ENCODE measurements at regions not wholly inside any gene's neighbourhood (a gene's known extent, or its start where the extent isn't known, plus 50 kb on each side); places are given as distances from the start of the nearest gene placed in this dataset.

- Mint-ChIP-seq H3K9me3 (peaks cover 0 to 9% (median 5%) of the 10 kb centered on the region in 7 donors), H3K27ac (no peak overlapping the region), H3K36me3 (no peaks in the 10 kb centered on the region), H3K4me3 (no peak overlapping the region), H3K4me1 (no peaks in the 10 kb centered on the region), H3K27me3 (ENCODE audit: low read depth in 3 of 3) (peaks cover 0 to 12% (median 1%) of the 10 kb centered on the region in 3 donors)
- Histone ChIP-seq H3K36me3 (replicated peaks in 1 of 2; ENCODE audit: control insufficient read depth in 1 of 2, insufficient read depth in 2 of 2, low read length in 2 of 2) (no peaks in the 10 kb centered on the region), H3K9me3 (replicated peaks in 1 of 2; ENCODE audit: control insufficient read depth in 1 of 2, insufficient read depth in 1 of 2, low read length in 2 of 2) (no peaks in the 10 kb centered on the region), H3K27me3 (ENCODE audit: control insufficient read depth in 2 of 2, insufficient read depth in 2 of 2, low read length in 2 of 2) (no peaks in the 10 kb centered on the region), H4K20me1 (ENCODE audit: insufficient read depth, low read length) (no peaks in the 10 kb centered on the region), H3K9ac (ENCODE audit: insufficient read depth, low read length, poor library complexity, severe bottlenecking) (no peak overlapping the region), H3K27ac (ENCODE audit: low read depth in 1 of 2, low read length in 2 of 2) (no peak overlapping the region), H3K79me2 (ENCODE audit: insufficient read depth, low read length) (no peaks in the 10 kb centered on the region), H2AFZ (ENCODE audit: insufficient read depth, low read depth, low read length, poor library complexity, severe bottlenecking) (no peak overlapping the region), H3K4me1 (ENCODE audit: control insufficient read depth in 1 of 2, insufficient read depth in 2 of 2, low read length in 2 of 2) (no peaks in the 10 kb centered on the region), H3K4me2 (replicated peaks; ENCODE audit: extremely low read depth, low read length, poor library complexity, severe bottlenecking) (no peak overlapping the region), H3K4me3 (replicated peaks in 1 of 3; ENCODE audit: low read depth in 2 of 3, low read length in 3 of 3) (no peak overlapping the region)
- intact Hi-C loops (cut with micrococcal nuclease) = no loop called here
- 84% methylated on average over 6 of the region's 11 CpGs for WGBS (ENCODE audit: insufficient coverage)
- no peak for DNase-seq
- no peak for TF ChIP-seq CTCF (IDR thresholded peaks at IDR 0.05)
Measured at GRCh38 chr17:72432143-72432621, 311.4 kb downstream of the SOX9 start.

DNA sequence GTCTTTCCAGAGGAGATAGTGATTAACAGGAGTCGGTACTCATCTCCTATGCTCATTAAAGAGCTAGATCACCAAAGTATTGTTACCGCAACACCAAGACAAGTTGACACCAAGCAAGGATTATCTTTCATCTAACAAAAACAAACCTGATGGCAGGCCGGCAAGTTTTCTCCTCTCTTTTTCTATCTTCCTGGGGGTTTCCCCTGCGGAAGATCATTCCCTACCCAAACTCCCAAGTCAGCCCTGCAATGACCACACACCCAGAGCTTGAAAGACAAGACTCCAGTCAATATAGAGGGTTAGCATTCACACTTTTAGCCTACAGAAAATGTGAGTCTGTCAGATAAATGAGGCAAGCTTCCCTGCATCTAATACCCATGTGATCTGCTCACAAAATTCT, 312.1 kb downstream of the SOX9 start:
- H3K79me2 ChIP-seq (ENCODE audit: insufficient read depth, low read length) = no peaks in the 10 kb centered on the region
- no peak overlapping the region for H3K27ac ChIP-seq (ENCODE audit: low read depth in 1 of 2, low read length in 2 of 2)
- intact Hi-C loops (cut with micrococcal nuclease) = no loop called here
- no peaks in the 10 kb centered on the region for H3K4me1 ChIP-seq (ENCODE audit: control insufficient read depth in 1 of 2, insufficient read depth in 2 of 2, low read length in 2 of 2)
- no peak for DNase-seq
- no peak overlapping the region for H3K9ac ChIP-seq (ENCODE audit: insufficient read depth, low read length, poor library complexity, severe bottlenecking)
- no peak overlapping the region for H2AFZ ChIP-seq (ENCODE audit: insufficient read depth, low read depth, low read length, poor library complexity, severe bottlenecking)
- no peak overlapping the region for H3K4me2 ChIP-seq (replicated peaks; ENCODE audit: extremely low read depth, low read length, poor library complexity, severe bottlenecking)
- H3K36me3 ChIP-seq (replicated peaks in 1 of 2; ENCODE audit: control insufficient read depth in 1 of 2, insufficient read depth in 2 of 2, low read length in 2 of 2) = no peaks in the 10 kb centered on the region
- Mint-ChIP-seq H3K9me3 (peaks cover 0 to 11% (median 7%) of the 10 kb centered on the region in 7 donors), H3K36me3 (no peaks in the 10 kb centered on the region), H3K4me1 (no peaks in the 10 kb centered on the region), H3K27me3 (ENCODE audit: low read depth in 3 of 3) (peaks cover 0 to 12% (median 1%) of the 10 kb centered on the region in 3 donors), H3K4me3 (no peak overlapping the region), H3K27ac (no peak overlapping the region)
- WGBS (ENCODE audit: insufficient coverage) = no CpG with 5 or more reads among the region's 4 CpGs
- H3K4me3 ChIP-seq (replicated peaks in 1 of 3; ENCODE audit: low read depth in 2 of 3, low read length in 3 of 3) = no peak overlapping the region
- no peaks in the 10 kb centered on the region for H3K27me3 ChIP-seq (ENCODE audit: control insufficient read depth in 2 of 2, insufficient read depth in 2 of 2, low read length in 2 of 2)
- H3K9me3 ChIP-seq (replicated peaks in 1 of 2; ENCODE audit: control insufficient read depth in 1 of 2, insufficient read depth in 1 of 2, low read length in 2 of 2) = no peaks in the 10 kb centered on the region
- TF ChIP-seq CTCF (IDR thresholded peaks at IDR 0.05) = no peak
- no peaks in the 10 kb centered on the region for H4K20me1 ChIP-seq (ENCODE audit: insufficient read depth, low read length)
